HFFc6 (cell line): ENCODE measurements at regions not wholly inside any gene's neighbourhood (a gene's known extent, or its start where the extent isn't known, plus 50 kb on each side); places are given as distances from the start of the nearest gene placed in this dataset.

Source experiments
- DNase-seq: peaks from one replicate; pipeline ENCODE4 v3.0.0-alpha.2; 2018
- H3K27ac Mint-ChIP-seq: 2 replicates; pipeline ENCODE4 v1.8.0; 2020; ENCODE audit warnings: mild to moderate bottlenecking, mixed read lengths
- H3K27me3 Mint-ChIP-seq: 2 replicates; pipeline ENCODE4 v1.8.0; 2021; ENCODE audit warnings: mild to moderate bottlenecking, moderate library complexity, mixed read lengths; ENCODE audit not compliant: insufficient read depth
- H3K36me3 Mint-ChIP-seq: 2 replicates; pipeline ENCODE4 v1.8.0; 2021; ENCODE audit warnings: low read depth, mixed read lengths
- H3K4me1 Mint-ChIP-seq: 2 replicates; pipeline ENCODE4 v1.8.0; 2020; ENCODE audit warnings: low read depth, mixed read lengths
- H3K4me3 Mint-ChIP-seq: 2 replicates; pipeline ENCODE4 v1.8.0; 2020; ENCODE audit warnings: mild to moderate bottlenecking, moderate library complexity, mixed read lengths
- H3K9me3 Mint-ChIP-seq: 2 replicates; pipeline ENCODE4 v1.8.0; 2020; ENCODE audit warnings: mild to moderate bottlenecking, mixed read lengths
- TF ChIP-seq, protein P1 (sequence below): fragments of 200-600 bp; sonication (generic); IDR thresholded peaks from 2 replicates; pipeline ENCODE4 v1.5.0; 2021; ENCODE audit warnings: antibody characterized with exemption, mild to moderate bottlenecking

GRCh38 chr10:90306187-90306586 is 551.7 kb downstream of the HTR7 start:
- Mint-ChIP-seq H3K27ac (no peak overlapping the region), H3K9me3 (no peaks in the 10 kb centered on the region), H3K27me3 (peaks cover 2% of the 10 kb centered on the region), H3K4me1 (no peaks in the 10 kb centered on the region), H3K36me3 (no peaks in the 10 kb centered on the region), H3K4me3 (no peak overlapping the region)
- TF ChIP-seq, protein P1, sequence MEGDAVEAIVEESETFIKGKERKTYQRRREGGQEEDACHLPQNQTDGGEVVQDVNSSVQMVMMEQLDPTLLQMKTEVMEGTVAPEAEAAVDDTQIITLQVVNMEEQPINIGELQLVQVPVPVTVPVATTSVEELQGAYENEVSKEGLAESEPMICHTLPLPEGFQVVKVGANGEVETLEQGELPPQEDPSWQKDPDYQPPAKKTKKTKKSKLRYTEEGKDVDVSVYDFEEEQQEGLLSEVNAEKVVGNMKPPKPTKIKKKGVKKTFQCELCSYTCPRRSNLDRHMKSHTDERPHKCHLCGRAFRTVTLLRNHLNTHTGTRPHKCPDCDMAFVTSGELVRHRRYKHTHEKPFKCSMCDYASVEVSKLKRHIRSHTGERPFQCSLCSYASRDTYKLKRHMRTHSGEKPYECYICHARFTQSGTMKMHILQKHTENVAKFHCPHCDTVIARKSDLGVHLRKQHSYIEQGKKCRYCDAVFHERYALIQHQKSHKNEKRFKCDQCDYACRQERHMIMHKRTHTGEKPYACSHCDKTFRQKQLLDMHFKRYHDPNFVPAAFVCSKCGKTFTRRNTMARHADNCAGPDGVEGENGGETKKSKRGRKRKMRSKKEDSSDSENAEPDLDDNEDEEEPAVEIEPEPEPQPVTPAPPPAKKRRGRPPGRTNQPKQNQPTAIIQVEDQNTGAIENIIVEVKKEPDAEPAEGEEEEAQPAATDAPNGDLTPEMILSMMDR = no peak
- peak; percentile 15 for DNase-seq

DNA sequence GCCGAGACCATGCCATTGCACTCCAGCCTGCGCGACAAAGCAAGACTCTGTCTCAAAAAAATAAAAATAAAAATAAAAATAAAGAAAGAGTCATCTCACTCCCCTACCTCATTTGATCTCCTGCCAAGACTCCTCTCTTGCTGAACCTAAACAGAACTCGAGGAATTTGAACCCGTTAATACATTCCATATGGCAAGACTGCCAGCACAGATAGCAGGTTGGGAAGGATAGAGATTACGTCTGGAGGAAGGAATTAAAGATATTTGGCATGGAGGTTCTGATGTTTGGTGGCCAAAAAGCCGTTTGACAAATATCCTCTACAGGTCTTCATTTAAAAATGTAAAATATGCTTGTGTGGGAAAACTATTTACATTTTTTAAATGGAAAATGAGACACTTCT is 549.6 kb downstream of the HTR7 start:
- peaks cover 2% of the 10 kb centered on the region; the same call in 1 of the 2 replicates for H3K4me1 Mint-ChIP-seq

GRCh38 chr10:90313576-90314325 is 544.1 kb downstream of the HTR7 start:
- no peaks in the 10 kb centered on the region for H3K9me3 Mint-ChIP-seq
- peak overlapping the region; percentile 58 for H3K4me3 Mint-ChIP-seq
- H3K36me3 Mint-ChIP-seq = no peaks in the 10 kb centered on the region
- peak; percentile 55 for DNase-seq
- peaks cover 1% of the 10 kb centered on the region; the same call in 1 of the 2 replicates for H3K27me3 Mint-ChIP-seq
- TF ChIP-seq, protein P1 = no peak
- H3K4me1 Mint-ChIP-seq = peaks cover 24% of the 10 kb centered on the region
- no peak overlapping the region for H3K27ac Mint-ChIP-seq

More for the DNA sequence above, 549.6 kb downstream of the HTR7 start:
- Mint-ChIP-seq H3K27me3 (peaks cover 3% of the 10 kb centered on the region), H3K9me3 (no peaks in the 10 kb centered on the region), H3K36me3 (no peaks in the 10 kb centered on the region), H3K27ac (no peak overlapping the region), H3K4me3 (no peak overlapping the region)
- TF ChIP-seq, protein P1 = no peak
- DNase-seq = no peak

GRCh38 chr10:90314718-90315117 is 543.1 kb downstream of the HTR7 start:
- H3K4me3 Mint-ChIP-seq = peak overlapping the region; percentile 58; the same call in 1 of the 2 replicates
- peaks cover 34% of the 10 kb centered on the region for H3K4me1 Mint-ChIP-seq
- DNase-seq = no peak
- TF ChIP-seq, protein P1 = no peak
- no peak overlapping the region for H3K27ac Mint-ChIP-seq
- H3K9me3 Mint-ChIP-seq = no peaks in the 10 kb centered on the region
- peaks cover 1% of the 10 kb centered on the region; the same call in 1 of the 2 replicates for H3K27me3 Mint-ChIP-seq
- no peaks in the 10 kb centered on the region for H3K36me3 Mint-ChIP-seq

- Mint-ChIP-seq H3K4me3 (no peak overlapping the region), H3K9me3 (no peaks in the 10 kb centered on the region), H3K36me3 (no peaks in the 10 kb centered on the region)
These were observed 540.7 kb downstream of the HTR7 start for GRCh38 chr10:90317172-90317571.

More at GRCh38 chr10:90317172-90317571, 540.7 kb downstream of the HTR7 start:
- TF ChIP-seq, protein P1 = no peak
- no peak for DNase-seq
- H3K27ac Mint-ChIP-seq = no peak overlapping the region
- H3K27me3 Mint-ChIP-seq = no peaks in the 10 kb centered on the region; the same call in 1 of the 2 replicates
- peaks cover 35% of the 10 kb centered on the region for H3K4me1 Mint-ChIP-seq
